H1 (cell line): ENCODE measurements at regions not wholly inside any gene's neighbourhood (a gene's known extent, or its start where the extent isn't known, plus 50 kb on each side); places are given as distances from the start of the nearest gene placed in this dataset.

ENCODE experiments used
- CTCF ChIA-PET: fragments of 300-600 bp; sonication (Branson Sonifier 250); formaldehyde crosslinking; loops from one replicate; lab custom pipeline; 2021; ENCODE audit not compliant: partially characterized antibody; lab: Charles Lee
- POLR2A ChIA-PET: fragments of 300-600 bp; sonication (Branson Sonifier 250); formaldehyde crosslinking; loops from one replicate; lab custom pipeline; 2021; ENCODE audit warnings: inconsistent platforms; ENCODE audit not compliant: partially characterized antibody; lab: Charles Lee
- DNase-seq, 2 experiments: peaks; one replicate each; pipeline versions ENCODE4 v3.0.0 to v3.0.0-alpha.2; 2010 to 2022; ENCODE audit warnings: low spot score in 2 of 2, low read depth in 1 of 2, mixed read lengths in 1 of 2
- FAIRE-seq: peaks from 2 replicates; lab custom pipeline; 2011; peaks lifted over from hg19 to GRCh38; lab: Jason Lieb, UNC
- H2AFZ ChIP-seq: 2 replicates; pipeline ENCODE4 v1.8.1; 2012; ENCODE audit warnings: low read length, inconsistent platforms
- H2AK5ac ChIP-seq: 2 replicates; pipeline ENCODE4 v1.6.1; 2013; ENCODE audit warnings: low read depth, low read length
- H2BK120ac ChIP-seq: replicated peaks from 2 replicates; pipeline ENCODE3; 2013; ENCODE audit warnings: low read depth, low read length, inconsistent platforms
- H2BK12ac ChIP-seq: 2 replicates; pipeline ENCODE4 v1.6.1; 2013; ENCODE audit warnings: low read depth, low read length
- H2BK15ac ChIP-seq: 2 replicates; pipeline ENCODE4 v1.6.1; 2013; ENCODE audit warnings: low read length
- H2BK20ac ChIP-seq: 2 replicates; pipeline ENCODE4 v1.6.1; 2013; ENCODE audit warnings: low read length
- H2BK5ac ChIP-seq: 2 replicates; pipeline ENCODE4 v1.6.1; 2013; ENCODE audit warnings: low read depth, low read length
- H3K14ac ChIP-seq: 2 replicates; pipeline ENCODE4 v1.6.1; 2013; ENCODE audit warnings: inconsistent platforms; ENCODE audit not compliant: insufficient read length
- H3K18ac ChIP-seq: 2 replicates; pipeline ENCODE4 v1.6.1; 2013; ENCODE audit warnings: low read length; ENCODE audit errors: extremely low read depth
- H3K23ac ChIP-seq: 2 replicates; pipeline ENCODE4 v1.6.1; 2013; ENCODE audit warnings: inconsistent platforms; ENCODE audit not compliant: insufficient read length
- H3K23me2 ChIP-seq: 2 replicates; pipeline ENCODE4 v1.6.1; 2013; ENCODE audit warnings: low read depth, low read length
- H3K27ac ChIP-seq: 2 replicates; pipeline ENCODE4 v1.6.1; 2011; ENCODE audit warnings: low read depth, low read length, inconsistent platforms
- H3K27me3 ChIP-seq, 4 experiments: replicated peaks in 1 of 4; 1 replicate in 1 of 4; 2 replicates in 3 of 4; pipeline versions ENCODE4 v1.6.1 to v1.8.1; 2011 to 2013; ENCODE audit warnings: low read length in 3 of 4, mild to moderate bottlenecking in 3 of 4, inconsistent platforms in 2 of 4, mixed read lengths in 2 of 4, moderate library complexity in 1 of 4; ENCODE audit not compliant: control insufficient read depth in 3 of 4, insufficient read depth in 3 of 4; ENCODE audit errors: extremely low read depth in 1 of 4
- H3K36me3 ChIP-seq, 4 experiments: 2 replicates each; pipeline versions ENCODE4 v1.6.1 to v1.8.1; 2011 to 2013; ENCODE audit warnings: mild to moderate bottlenecking in 4 of 4, low read length in 3 of 4, moderate library complexity in 2 of 4, control low read depth in 1 of 4, inconsistent platforms in 1 of 4; ENCODE audit not compliant: insufficient read depth in 4 of 4, control insufficient read depth in 2 of 4
- H3K4ac ChIP-seq: replicated peaks from 2 replicates; pipeline ENCODE3; 2013; ENCODE audit warnings: low read length, low read depth, mixed read lengths, inconsistent platforms; ENCODE audit not compliant: insufficient read length
- H3K4me1 ChIP-seq, 4 experiments: replicated peaks in 1 of 4; 1 replicate in 1 of 4; 2 replicates in 3 of 4; pipeline versions ENCODE4 v1.6.1 to v1.8.1; 2011 to 2013; ENCODE audit warnings: low read length in 3 of 4, inconsistent platforms in 2 of 4, mixed read lengths in 1 of 4; ENCODE audit not compliant: insufficient read depth in 4 of 4, control insufficient read depth in 3 of 4
- H3K4me2 ChIP-seq, 2 experiments: 2 replicates each; pipeline versions ENCODE4 v1.6.1 to v1.8.1; 2011 to 2013; ENCODE audit warnings: low read depth in 2 of 2, low read length in 2 of 2, control low read depth in 1 of 2, inconsistent platforms in 1 of 2, mild to moderate bottlenecking in 1 of 2; ENCODE audit not compliant: insufficient read depth in 1 of 2
- H3K4me3 ChIP-seq, 4 experiments: fragments of 200-600, 300-600 bp in 1 of 4; sonication (generic), shearing (Covaris generic), sonication (Bioruptor Twin) in 1 of 4; 2 replicates each; pipeline versions ENCODE4 v1.5.1 to v1.8.1; 2011 to 2016; ENCODE audit warnings: low read length in 4 of 4, low read depth in 3 of 4, control low read depth in 2 of 4, inconsistent platforms in 2 of 4, mild to moderate bottlenecking in 2 of 4, mixed read lengths in 1 of 4, moderate library complexity in 1 of 4; ENCODE audit not compliant: insufficient read depth in 2 of 4; ENCODE audit errors: extremely low read depth in 1 of 4
- H3K56ac ChIP-seq: replicated peaks from 2 replicates; pipeline ENCODE3; 2013; ENCODE audit warnings: low read depth, mild to moderate bottlenecking, mixed read lengths, low read length, inconsistent platforms; ENCODE audit not compliant: insufficient read length
- H3K79me1 ChIP-seq: 2 replicates; pipeline ENCODE4 v1.6.1; 2013; ENCODE audit warnings: low read depth, low read length, control low read depth
- H3K79me2 ChIP-seq, 2 experiments: 2 replicates each; pipeline versions ENCODE4 v1.6.1 to v1.8.1; 2012 to 2013; ENCODE audit warnings: low read length in 2 of 2, mild to moderate bottlenecking in 2 of 2, inconsistent platforms in 1 of 2; ENCODE audit not compliant: insufficient read depth in 2 of 2, control insufficient read depth in 1 of 2
- H3K9ac ChIP-seq, 4 experiments: replicated peaks in 1 of 4; 1 replicate in 1 of 4; 2 replicates in 3 of 4; pipeline versions ENCODE4 v1.6.1 to v1.8.1; 2011 to 2013; ENCODE audit warnings: low read depth in 3 of 4, low read length in 3 of 4, control low read depth in 2 of 4, mild to moderate bottlenecking in 2 of 4, moderate library complexity in 2 of 4, inconsistent platforms in 1 of 4; ENCODE audit errors: extremely low read depth in 1 of 4
- H3K9me3 ChIP-seq, 2 experiments: 2 replicates each; pipeline versions ENCODE4 v1.6.1 to v1.8.1; 2012 to 2013; ENCODE audit warnings: mild to moderate bottlenecking in 2 of 2, moderate library complexity in 2 of 2, control low read depth in 1 of 2, inconsistent platforms in 1 of 2, low read depth in 1 of 2, low read length in 1 of 2, mixed read lengths in 1 of 2; ENCODE audit not compliant: insufficient read depth in 2 of 2
- H4K20me1 ChIP-seq, 2 experiments: replicated peaks in 1 of 2; 2 replicates each; pipeline versions ENCODE3 to v1.8.1; 2011 to 2013; ENCODE audit warnings: inconsistent platforms in 2 of 2, low read length in 2 of 2, mild to moderate bottlenecking in 1 of 2; ENCODE audit not compliant: insufficient read depth in 2 of 2, control insufficient read depth in 1 of 2
- H4K5ac ChIP-seq: 2 replicates; pipeline ENCODE4 v1.6.1; 2013; ENCODE audit warnings: low read length, low read depth, mixed read lengths, inconsistent platforms; ENCODE audit not compliant: insufficient read length
- H4K8ac ChIP-seq: 2 replicates; pipeline ENCODE4 v1.8.0; 2013; ENCODE audit warnings: mild to moderate bottlenecking, moderate library complexity, low read length, inconsistent platforms; ENCODE audit not compliant: insufficient read depth; ENCODE audit errors: extremely low read depth
- H4K91ac ChIP-seq: replicated peaks from 2 replicates; pipeline ENCODE3; 2013; ENCODE audit warnings: low read length, mixed read lengths, inconsistent platforms; ENCODE audit not compliant: insufficient read length
- BACH1 ChIP-seq: IDR thresholded peaks from 2 replicates; pipeline ENCODE4 v1.6.1; 2012; ENCODE audit warnings: low read length, improper control_type of control experiment
- CBX5 ChIP-seq: fragments of 300-800, 300-1000 bp; sonication (generic); IDR thresholded peaks from 2 replicates; pipeline ENCODE4 v1.7.1; 2016; ENCODE audit warnings: antibody characterized with exemption, low read length, low read depth
- CTCF ChIP-seq, 3 experiments: IDR thresholded peaks; 1 replicate in 2 of 3; 2 replicates in 1 of 3; pipeline versions ENCODE4 v1.5.1 to v1.6.1; 2011; ENCODE audit warnings: low read length in 3 of 3, mild to moderate bottlenecking in 3 of 3, inconsistent platforms in 2 of 3, low read depth in 1 of 3, moderate library complexity in 1 of 3; ENCODE audit not compliant: insufficient read depth in 1 of 3; ENCODE audit errors: control extremely low read depth in 1 of 3
- EZH2 ChIP-seq: fragments of 200-600 bp; sonication (generic); IDR thresholded peaks from 2 replicates; pipeline ENCODE4 v1.7.1; 2012; ENCODE audit warnings: low read depth, mild to moderate bottlenecking, moderate library complexity, low read length, inconsistent platforms; ENCODE audit not compliant: severe bottlenecking
- NANOG ChIP-seq: IDR thresholded peaks from 2 replicates; pipeline ENCODE4 v1.6.1; 2011; ENCODE audit warnings: low read length, low read depth, mild to moderate bottlenecking, inconsistent platforms; ENCODE audit not compliant: insufficient read depth, poor library complexity, severe bottlenecking
- POLR2AphosphoS5 ChIP-seq: IDR thresholded peaks from 2 replicates; pipeline ENCODE4 v1.6.1; 2011; ENCODE audit warnings: low read depth, low read length
- RNF2 ChIP-seq: fragments of 200-900, 300-1000 bp; sonication (generic); IDR thresholded peaks from 2 replicates; pipeline ENCODE4 v1.7.1; 2016; ENCODE audit warnings: borderline replicate concordance, low read depth, mild to moderate bottlenecking, antibody characterized with exemption, low read length; ENCODE audit not compliant: poor library complexity, severe bottlenecking; ENCODE audit errors: missing control alignments
- SIRT6 ChIP-seq: IDR thresholded peaks from one replicate; pipeline ENCODE4 v1.7.1; 2012; ENCODE audit warnings: low read length, inconsistent platforms
- SIX5 ChIP-seq: IDR thresholded peaks from 2 replicates; pipeline ENCODE4 v1.6.1; 2011; ENCODE audit warnings: mild to moderate bottlenecking, low read depth, low read length
- SRF ChIP-seq: IDR thresholded peaks from 2 replicates; pipeline ENCODE4 v1.6.1; 2011; ENCODE audit warnings: mild to moderate bottlenecking, low read depth, low read length, moderate library complexity
- SUZ12 ChIP-seq: fragments of 200-600 bp; sonication (generic); IDR thresholded peaks from 2 replicates; pipeline ENCODE4 v1.6.1; 2012; ENCODE audit warnings: mild to moderate bottlenecking, inconsistent platforms, low read length, moderate library complexity, mixed read lengths
- YY1 ChIP-seq: IDR thresholded peaks from 2 replicates; pipeline ENCODE4 v1.6.1; 2011; ENCODE audit warnings: low read depth, mild to moderate bottlenecking, low read length
- WGBS, 2 experiments: shearing (Covaris generic) in 1 of 2; methylation state at CpG; one replicate each; pipeline versions ENCODE4 v1.1.6 to v1.1.7; 2013 to 2015; ENCODE audit warnings: low lambda C conversion rate in 2 of 2, mixed read lengths in 2 of 2, inconsistent platforms in 1 of 2, low coverage in 1 of 2, missing lambda C conversion rate in 1 of 2; ENCODE audit not compliant: insufficient replicate concordance in 2 of 2, insufficient coverage in 1 of 2, insufficient read length in 1 of 2; ENCODE audit errors: extremely low coverage in 1 of 2, missing lambda C conversion rate in 1 of 2; 5-methylcytosine and 5-hydroxymethylcytosine counted together

GRCh38 chr13:31895691-31896090 is 135.9 kb upstream of the FRY start:
- ChIA-PET POLR2A (no interaction called here), CTCF (interaction anchor here (4.0 kb wide), 1 partner anchor 14 kb away, joined by 26 read pairs; no protein-coding TSS in a partner anchor)
- H3K79me1 ChIP-seq, result no peaks in the 10 kb centered on the region
- TF ChIP-seq CTCF (IDR thresholded peaks at IDR 0.05; ENCODE audit: control extremely low read depth in 1 of 3, insufficient read depth in 1 of 3, low read depth in 1 of 3, low read length in 3 of 3) (no peak), SIRT6 (no peak), BACH1 (no peak), CBX5 (no peak), EZH2 (no peak), SRF (no peak), SUZ12 (no peak), NANOG (no peak), YY1 (no peak), RNF2 (no peak), POLR2AphosphoS5 (no peak), SIX5 (no peak)

More at GRCh38 chr13:31895691-31896090, 135.9 kb upstream of the FRY start:
- no peak overlapping the region for H3K9ac ChIP-seq
- no peak overlapping the region for H4K91ac ChIP-seq
- no peak overlapping the region for H3K56ac ChIP-seq
- no peak overlapping the region for H3K4me2 ChIP-seq
- no peak overlapping the region for H2BK120ac ChIP-seq
- H2BK12ac ChIP-seq, result no peak overlapping the region
- H3K27ac ChIP-seq, result no peak overlapping the region
- H3K36me3 ChIP-seq, result no peaks in the 10 kb centered on the region
- WGBS, 2 experiments, result 91% methylated on average over 3 of the region's 3 CpGs; no CpG with 5 or more reads in 1 of the 2 experiments
- H3K4me1 ChIP-seq, result no peaks in the 10 kb centered on the region; a peak in 1 of 7 replicates
- H4K5ac ChIP-seq, result no peak overlapping the region
- no peak overlapping the region for H3K14ac ChIP-seq
- H3K4ac ChIP-seq, result no peak overlapping the region
- H2BK15ac ChIP-seq, result no peak overlapping the region
- H3K23ac ChIP-seq, result no peak overlapping the region
- no peak overlapping the region for H3K4me3 ChIP-seq
- H3K9me3 ChIP-seq, result no peaks in the 10 kb centered on the region
- no peak overlapping the region for H2BK20ac ChIP-seq
- no peak overlapping the region for H2AK5ac ChIP-seq
- peaks cover 0 to 1% of the 10 kb centered on the region in 2 experiments for H4K20me1 ChIP-seq
- FAIRE-seq (no peak), DNase-seq (no peak)
- no peak overlapping the region for H4K8ac ChIP-seq
- H2BK5ac ChIP-seq, result no peak overlapping the region
- no peaks in the 10 kb centered on the region for H3K23me2 ChIP-seq
- no peak overlapping the region for H2AFZ ChIP-seq
- H3K79me2 ChIP-seq, result no peaks in the 10 kb centered on the region
- H3K18ac ChIP-seq, result no peak overlapping the region
- H3K27me3 ChIP-seq, result no peaks in the 10 kb centered on the region
